ENCODE measurements at regions not wholly inside any gene's neighbourhood (a gene's known extent, or its start where the extent isn't known, plus 50 kb on each side); places are given as distances from the start of the nearest gene placed in this dataset.
"Not testable (repeated sequence)": the region's sequence is repeated elsewhere in the genome, so short reads cannot be mapped to it uniquely, and the experiment has no call there.

DNA sequence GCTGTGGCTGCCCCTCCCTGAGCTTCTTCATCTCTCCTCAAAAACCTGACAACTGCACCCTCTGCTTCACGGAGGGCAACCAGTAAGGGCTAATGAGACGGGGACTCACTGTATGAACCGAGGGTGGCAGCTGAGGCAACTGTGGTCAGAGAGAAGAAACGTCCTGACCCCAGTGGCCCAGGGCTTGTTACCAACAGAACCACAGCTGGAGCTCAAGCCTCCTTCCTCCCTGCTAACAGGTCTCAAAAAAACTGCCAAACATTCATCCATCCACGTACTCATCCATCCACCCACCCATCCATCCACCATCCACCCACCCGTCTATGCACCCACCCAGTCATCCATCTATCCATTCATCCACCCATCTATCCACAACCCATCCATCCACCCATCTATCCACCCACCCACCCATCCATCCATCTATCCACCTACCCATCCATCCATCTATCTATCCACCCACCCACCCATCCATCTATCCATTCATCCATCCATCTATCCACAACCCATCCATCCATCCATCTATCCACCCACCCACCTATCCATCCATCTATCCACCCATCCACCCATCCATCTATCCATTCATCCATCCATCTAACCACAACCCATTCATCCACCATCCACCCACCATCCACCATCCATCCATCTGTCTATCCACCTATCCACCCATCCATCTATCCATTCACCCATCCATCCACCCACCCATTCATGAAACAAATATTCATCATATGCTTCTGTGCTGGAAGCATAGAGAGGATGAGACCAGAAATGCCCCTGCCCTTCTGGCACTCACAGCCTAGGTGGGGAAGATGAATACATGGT is 111.7 kb downstream of the PDGFA start:
- CTCF ChIA-PET (ENCODE audit: partially characterized antibody): no interaction called here
- Histone ChIP-seq H3K4me3 (ENCODE audit: low read length in 2 of 2) (no peak overlapping the region), H3K9me3 (ENCODE audit: control insufficient read depth in 1 of 2, low read length in 2 of 2) (no peaks in the 10 kb centered on the region), H3K27me3 (ENCODE audit: insufficient read depth, low read length) (no peaks in the 10 kb centered on the region), H3K27ac (ENCODE audit: low read depth, low read length) (no peak overlapping the region), H3K36me3 (ENCODE audit: insufficient read depth, low read length) (no peaks in the 10 kb centered on the region), H3K4me1 (ENCODE audit: insufficient read depth, low read length) (no peaks in the 10 kb centered on the region)
- no peak overlapping the region for H3K4me3 Mint-ChIP-seq
- POLR2A ChIA-PET (ENCODE audit: partially characterized antibody): no interaction called here
- peaks cover 7 to 17% of the 10 kb centered on the region in 2 donors for H3K27me3 Mint-ChIP-seq
- DNase-seq: no peak
- H3K4me1 Mint-ChIP-seq: peaks cover 0 to 4% (median 0%) of the 10 kb centered on the region in 4 donors
- no peaks in the 10 kb centered on the region for H3K36me3 Mint-ChIP-seq
- intact Hi-C loops (cut with micrococcal nuclease): no loop called here
- H3K9me3 Mint-ChIP-seq: no peaks in the 10 kb centered on the region
- H3K27ac Mint-ChIP-seq: no peak overlapping the region

DNA sequence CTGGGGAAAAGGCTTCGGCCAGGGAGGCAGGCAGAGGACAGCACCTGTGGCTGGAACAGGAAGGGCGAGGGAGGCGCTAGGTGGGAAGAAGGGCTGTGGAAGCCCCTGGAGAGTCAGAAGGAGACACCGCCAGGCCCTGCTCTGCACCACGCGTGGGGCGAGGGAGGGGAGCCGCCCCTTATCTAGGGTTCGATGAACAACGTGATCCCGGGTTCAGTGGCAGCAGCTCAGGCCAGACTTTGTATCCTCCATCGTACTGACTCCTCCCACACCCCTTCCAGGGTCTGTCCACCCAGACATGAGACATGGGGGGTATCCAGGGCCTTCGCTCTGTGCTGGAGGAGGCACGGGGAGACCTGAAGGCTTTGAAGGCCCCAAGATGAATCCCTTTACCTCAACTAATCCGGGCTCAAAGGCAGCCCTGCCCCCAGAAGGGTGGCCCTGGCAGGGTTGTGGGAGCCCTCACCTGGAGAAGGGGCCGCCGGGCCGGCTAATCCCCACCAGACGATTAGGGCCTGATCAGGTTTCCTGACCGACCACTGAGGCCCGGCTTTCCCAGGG is 110.8 kb downstream of the PDGFA start:
- Mint-ChIP-seq H3K9me3 (no peaks in the 10 kb centered on the region), H3K4me1 (peaks cover 0 to 4% (median 0%) of the 10 kb centered on the region in 4 donors), H3K27me3 (peaks cover 7 to 17% of the 10 kb centered on the region in 2 donors), H3K27ac (no peak overlapping the region), H3K36me3 (no peaks in the 10 kb centered on the region), H3K4me3 (peak overlapping the region in 1 of 8 donors; percentile 10)
- ChIA-PET POLR2A (ENCODE audit: partially characterized antibody) (no interaction called here), CTCF (ENCODE audit: partially characterized antibody) (no interaction called here)
- H3K27ac ChIP-seq (ENCODE audit: low read depth, low read length): no peak overlapping the region
- no peaks in the 10 kb centered on the region for H3K4me1 ChIP-seq (ENCODE audit: insufficient read depth, low read length)
- no peaks in the 10 kb centered on the region for H3K9me3 ChIP-seq (ENCODE audit: control insufficient read depth in 1 of 2, low read length in 2 of 2)
- H3K27me3 ChIP-seq (ENCODE audit: insufficient read depth, low read length): no peaks in the 10 kb centered on the region
- no peak overlapping the region for H3K4me3 ChIP-seq (ENCODE audit: low read length in 2 of 2)
- H3K36me3 ChIP-seq (ENCODE audit: insufficient read depth, low read length): no peaks in the 10 kb centered on the region
- intact Hi-C loops (cut with micrococcal nuclease): no loop called here
- DNase-seq: no peak

GRCh38 chr7:409339-410281 is 110.0 kb downstream of the PDGFA start:
- DNase-seq: no peak
- Histone ChIP-seq H3K36me3 (ENCODE audit: insufficient read depth, low read length) (no peaks in the 10 kb centered on the region), H3K4me1 (ENCODE audit: insufficient read depth, low read length) (no peaks in the 10 kb centered on the region), H3K27me3 (ENCODE audit: insufficient read depth, low read length) (no peaks in the 10 kb centered on the region), H3K9me3 (ENCODE audit: control insufficient read depth in 1 of 2, low read length in 2 of 2) (no peaks in the 10 kb centered on the region), H3K4me3 (ENCODE audit: low read length in 2 of 2) (no peak overlapping the region), H3K27ac (ENCODE audit: low read depth, low read length) (no peak overlapping the region)
- no peak overlapping the region for H3K4me3 Mint-ChIP-seq
- intact Hi-C loops (cut with micrococcal nuclease): no loop called here
- no peaks in the 10 kb centered on the region for H3K36me3 Mint-ChIP-seq
- peaks cover 7 to 15% of the 10 kb centered on the region in 2 donors for H3K27me3 Mint-ChIP-seq
- H3K4me1 Mint-ChIP-seq: peaks cover 0 to 4% (median 0%) of the 10 kb centered on the region in 4 donors
- POLR2A ChIA-PET (ENCODE audit: partially characterized antibody): no interaction called here
- CTCF ChIA-PET (ENCODE audit: partially characterized antibody): no interaction called here
- H3K27ac Mint-ChIP-seq: no peak overlapping the region
- H3K9me3 Mint-ChIP-seq: no peaks in the 10 kb centered on the region

DNA sequence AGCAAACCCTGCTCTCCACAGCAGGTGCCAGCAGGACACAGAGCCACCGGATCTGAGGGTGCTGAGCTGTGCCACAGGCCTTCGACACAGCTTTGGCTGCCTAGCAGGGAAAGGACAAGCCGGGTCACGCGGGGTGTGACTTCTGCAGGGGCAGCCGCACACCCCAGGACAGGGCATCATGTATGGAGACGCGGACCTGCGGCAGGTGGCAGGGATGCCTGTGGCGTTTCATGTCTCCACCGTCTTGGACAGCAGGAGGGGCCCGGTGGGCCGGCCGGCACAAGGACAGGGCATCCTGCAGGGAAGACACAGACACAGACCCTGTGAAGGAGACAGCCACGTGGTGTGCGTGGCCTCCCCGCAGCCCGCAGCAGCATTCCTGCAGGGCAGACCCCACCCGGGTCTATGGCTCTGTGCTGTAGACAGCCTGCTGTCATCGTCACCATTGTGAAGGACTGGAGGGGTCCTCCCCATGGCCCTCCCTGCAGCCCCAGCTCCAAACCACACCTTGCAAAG is 109.2 kb downstream of the PDGFA start:
- no peaks in the 10 kb centered on the region for H3K4me1 ChIP-seq (ENCODE audit: insufficient read depth, low read length)
- Mint-ChIP-seq H3K36me3 (no peaks in the 10 kb centered on the region), H3K4me1 (peaks cover 0 to 4% (median 0%) of the 10 kb centered on the region in 4 donors), H3K27me3 (peaks cover 3 to 12% of the 10 kb centered on the region in 2 donors), H3K9me3 (no peaks in the 10 kb centered on the region), H3K4me3 (no peak overlapping the region), H3K27ac (no peak overlapping the region)
- POLR2A ChIA-PET (ENCODE audit: partially characterized antibody): no interaction called here
- intact Hi-C loops (cut with micrococcal nuclease): no loop called here
- no peaks in the 10 kb centered on the region for H3K27me3 ChIP-seq (ENCODE audit: insufficient read depth, low read length)
- DNase-seq: no peak
- no peak overlapping the region for H3K27ac ChIP-seq (ENCODE audit: low read depth, low read length)
- CTCF ChIA-PET (ENCODE audit: partially characterized antibody): no interaction called here
- no peaks in the 10 kb centered on the region for H3K9me3 ChIP-seq (ENCODE audit: control insufficient read depth in 1 of 2, low read length in 2 of 2)
- H3K4me3 ChIP-seq (ENCODE audit: low read length in 2 of 2): no peak overlapping the region
- H3K36me3 ChIP-seq (ENCODE audit: insufficient read depth, low read length): no peaks in the 10 kb centered on the region

GRCh38 chr7:411116-411515 is 108.5 kb downstream of the PDGFA start:
- H3K9me3 ChIP-seq (ENCODE audit: control insufficient read depth in 1 of 2, low read length in 2 of 2); H3K27ac Mint-ChIP-seq; H3K4me1 ChIP-seq (ENCODE audit: insufficient read depth, low read length); H3K27me3 ChIP-seq (ENCODE audit: insufficient read depth, low read length); POLR2A ChIA-PET (ENCODE audit: partially characterized antibody); H3K4me3 ChIP-seq (ENCODE audit: low read length in 2 of 2); intact Hi-C loops (cut with micrococcal nuclease); DNase-seq; H3K9me3 Mint-ChIP-seq; CTCF ChIA-PET (ENCODE audit: partially characterized antibody); H3K4me1 Mint-ChIP-seq; H3K36me3 Mint-ChIP-seq; H3K36me3 ChIP-seq (ENCODE audit: insufficient read depth, low read length); H3K4me3 Mint-ChIP-seq; H3K27ac ChIP-seq (ENCODE audit: low read depth, low read length): not testable (repeated sequence)
- H3K27me3 Mint-ChIP-seq: peaks cover 3 to 12% of the 10 kb centered on the region in 2 donors

GRCh38 chr7:411677-412312 is 107.9 kb downstream of the PDGFA start:
- intact Hi-C loops (cut with micrococcal nuclease): no loop called here
- Histone ChIP-seq H3K4me1 (ENCODE audit: insufficient read depth, low read length) (no peaks in the 10 kb centered on the region), H3K4me3 (ENCODE audit: low read length in 2 of 2) (no peak overlapping the region), H3K36me3 (ENCODE audit: insufficient read depth, low read length) (no peaks in the 10 kb centered on the region), H3K27ac (ENCODE audit: low read depth, low read length) (no peak overlapping the region), H3K27me3 (ENCODE audit: insufficient read depth, low read length) (no peaks in the 10 kb centered on the region), H3K9me3 (ENCODE audit: control insufficient read depth in 1 of 2, low read length in 2 of 2) (no peaks in the 10 kb centered on the region)
- DNase-seq: no peak
- Mint-ChIP-seq H3K27ac (no peak overlapping the region), H3K4me1 (peaks cover 0 to 4% (median 0%) of the 10 kb centered on the region in 4 donors), H3K36me3 (no peaks in the 10 kb centered on the region), H3K4me3 (no peak overlapping the region), H3K9me3 (no peaks in the 10 kb centered on the region), H3K27me3 (peaks cover 3 to 8% of the 10 kb centered on the region in 2 donors)
- ChIA-PET CTCF (ENCODE audit: partially characterized antibody) (no interaction called here), POLR2A (ENCODE audit: partially characterized antibody) (no interaction called here)

GRCh38 chr7:412313-412710 is 107.3 kb downstream of the PDGFA start:
- POLR2A ChIA-PET (ENCODE audit: partially characterized antibody): no interaction called here
- intact Hi-C loops (cut with micrococcal nuclease): no loop called here

More at GRCh38 chr7:412313-412710, 107.3 kb downstream of the PDGFA start:
- H3K9me3 Mint-ChIP-seq: peaks cover 0 to 1% (median 0%) of the 10 kb centered on the region in 8 donors
- H3K27me3 ChIP-seq (ENCODE audit: insufficient read depth, low read length): no peaks in the 10 kb centered on the region
- CTCF ChIA-PET (ENCODE audit: partially characterized antibody): no interaction called here
- H3K4me1 ChIP-seq (ENCODE audit: insufficient read depth, low read length): no peaks in the 10 kb centered on the region
- H3K9me3 ChIP-seq (ENCODE audit: control insufficient read depth in 1 of 2, low read length in 2 of 2): no peaks in the 10 kb centered on the region
- no peaks in the 10 kb centered on the region for H3K36me3 Mint-ChIP-seq
- no peak overlapping the region for H3K27ac Mint-ChIP-seq
- no peak overlapping the region for H3K4me3 Mint-ChIP-seq
- no peak overlapping the region for H3K27ac ChIP-seq (ENCODE audit: low read depth, low read length)
- H3K27me3 Mint-ChIP-seq: peaks cover 3 to 5% of the 10 kb centered on the region in 2 donors
- no peak for DNase-seq
- H3K4me1 Mint-ChIP-seq: peaks cover 0 to 4% (median 0%) of the 10 kb centered on the region in 4 donors
- H3K4me3 ChIP-seq (ENCODE audit: low read length in 2 of 2): no peak overlapping the region
- no peaks in the 10 kb centered on the region for H3K36me3 ChIP-seq (ENCODE audit: insufficient read depth, low read length)

Measured in CD4-positive, alpha-beta memory T cell (primary cell).